ENCODE measurements at regions not wholly inside any gene's neighbourhood (a gene's known extent, or its start where the extent isn't known, plus 50 kb on each side); places are given as distances from the start of the nearest gene placed in this dataset.

DNA sequence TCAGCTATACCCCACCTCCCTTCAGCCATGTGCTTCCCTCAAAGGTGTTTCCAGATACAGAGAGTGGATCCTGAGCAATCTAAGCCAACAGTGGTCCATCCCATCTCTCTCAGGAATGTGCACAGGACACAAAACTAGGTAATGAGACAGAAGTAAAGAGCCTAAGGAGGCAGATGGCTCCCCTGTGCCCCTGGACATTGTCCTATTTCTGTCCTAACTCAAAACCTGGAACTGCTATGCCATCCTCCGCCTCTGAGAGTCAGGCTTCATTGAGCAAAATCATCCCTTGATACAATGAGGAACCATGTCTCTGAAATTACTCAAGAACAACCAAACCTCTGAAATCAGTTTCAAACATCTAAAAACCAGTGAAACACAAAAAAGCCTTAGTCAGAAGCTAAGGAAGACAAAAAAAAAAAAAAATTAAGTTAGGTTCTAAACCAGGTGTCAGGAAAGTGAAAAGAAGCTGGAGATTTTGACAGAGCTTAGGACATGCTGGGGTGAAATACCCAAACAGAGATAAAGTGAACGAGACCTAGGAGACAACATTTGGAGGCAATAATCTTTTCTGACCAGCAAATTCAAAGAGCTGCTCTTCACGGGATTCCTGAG is 200.3 kb upstream of the PLEKHG7 start:
- H3K4me3 ChIP-seq (ENCODE audit: low read length): no peak overlapping the region
- no peaks in the 10 kb centered on the region for H3K27me3 ChIP-seq (replicated peaks; ENCODE audit: insufficient read depth, low read length)
- H3K9me2 ChIP-seq (replicated peaks; ENCODE audit: insufficient read depth, low read length): no peaks in the 10 kb centered on the region
- peak overlapping the region; percentile 22 for H3K4me2 ChIP-seq (ENCODE audit: low read depth, low read length)
- no peaks in the 10 kb centered on the region for H3K9me3 ChIP-seq (replicated peaks; ENCODE audit: insufficient read depth, low read length)
- no peaks in the 10 kb centered on the region for H4K20me1 ChIP-seq (ENCODE audit: insufficient read depth, low read length)
- no peaks in the 10 kb centered on the region for H3K79me2 ChIP-seq (ENCODE audit: low read length)
- peak overlapping the region; percentile 15; the same call in 1 of the 2 replicates for H3K27ac ChIP-seq (ENCODE audit: low read length)
- H3K4me1 ChIP-seq (ENCODE audit: low read length): peaks cover 22% of the 10 kb centered on the region
- peak overlapping the region; percentile 63 for H2AFZ ChIP-seq (ENCODE audit: low read length)
- H3K9ac ChIP-seq (ENCODE audit: low read length): no peak overlapping the region
- TF ChIP-seq EZH2 (optimal IDR thresholded peaks at IDR 0.05; ENCODE audit: low read depth, low read length) (no peak), EZH2phosphoT487 (IDR thresholded peaks at IDR 0.05; ENCODE audit: low read length) (no peak)
- TF ChIP-seq, protein P1, sequence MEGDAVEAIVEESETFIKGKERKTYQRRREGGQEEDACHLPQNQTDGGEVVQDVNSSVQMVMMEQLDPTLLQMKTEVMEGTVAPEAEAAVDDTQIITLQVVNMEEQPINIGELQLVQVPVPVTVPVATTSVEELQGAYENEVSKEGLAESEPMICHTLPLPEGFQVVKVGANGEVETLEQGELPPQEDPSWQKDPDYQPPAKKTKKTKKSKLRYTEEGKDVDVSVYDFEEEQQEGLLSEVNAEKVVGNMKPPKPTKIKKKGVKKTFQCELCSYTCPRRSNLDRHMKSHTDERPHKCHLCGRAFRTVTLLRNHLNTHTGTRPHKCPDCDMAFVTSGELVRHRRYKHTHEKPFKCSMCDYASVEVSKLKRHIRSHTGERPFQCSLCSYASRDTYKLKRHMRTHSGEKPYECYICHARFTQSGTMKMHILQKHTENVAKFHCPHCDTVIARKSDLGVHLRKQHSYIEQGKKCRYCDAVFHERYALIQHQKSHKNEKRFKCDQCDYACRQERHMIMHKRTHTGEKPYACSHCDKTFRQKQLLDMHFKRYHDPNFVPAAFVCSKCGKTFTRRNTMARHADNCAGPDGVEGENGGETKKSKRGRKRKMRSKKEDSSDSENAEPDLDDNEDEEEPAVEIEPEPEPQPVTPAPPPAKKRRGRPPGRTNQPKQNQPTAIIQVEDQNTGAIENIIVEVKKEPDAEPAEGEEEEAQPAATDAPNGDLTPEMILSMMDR (IDR thresholded peaks at IDR 0.05; ENCODE audit: low read length): peak; percentile 60
- peaks cover 13% of the 10 kb centered on the region; the same call in 1 of the 2 replicates for H3F3A ChIP-seq (ENCODE audit: insufficient read depth, low read length)
- peak; percentile 50 for DNase-seq
- no peaks in the 10 kb centered on the region for H3K36me3 ChIP-seq (replicated peaks; ENCODE audit: insufficient read depth, low read length)

DNA sequence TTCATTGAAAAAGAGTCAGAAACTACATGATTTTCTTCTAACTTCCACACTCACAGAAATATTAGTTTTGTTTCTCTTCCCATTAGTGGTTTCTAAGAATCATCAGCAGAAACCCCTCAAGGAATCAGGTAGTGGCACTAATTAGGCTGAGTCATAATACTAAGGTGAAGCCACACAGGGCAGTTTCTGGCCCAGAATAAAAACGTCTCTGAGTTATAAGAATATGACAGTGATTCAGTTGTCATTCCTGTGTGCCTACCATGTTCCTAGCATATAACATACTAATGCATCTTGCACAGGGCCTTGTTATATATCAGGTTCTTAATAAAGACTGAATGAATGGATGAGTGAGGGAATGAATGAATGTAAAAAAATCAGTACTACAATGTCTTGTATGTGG is 206.0 kb upstream of the PLEKHG7 start:
- no peaks in the 10 kb centered on the region for H3K79me2 ChIP-seq (ENCODE audit: low read length)
- no peaks in the 10 kb centered on the region for H3K36me3 ChIP-seq (replicated peaks; ENCODE audit: insufficient read depth, low read length)
- peak overlapping the region; percentile 31; the same call in 1 of the 2 replicates for H3K27ac ChIP-seq (ENCODE audit: low read length)
- H3K9me2 ChIP-seq (replicated peaks; ENCODE audit: insufficient read depth, low read length): no peaks in the 10 kb centered on the region
- H3K4me2 ChIP-seq (ENCODE audit: low read depth, low read length): peak overlapping the region; percentile 8; the same call in 1 of the 2 replicates
- peaks cover 50% of the 10 kb centered on the region for H3K4me1 ChIP-seq (ENCODE audit: low read length)
- no peaks in the 10 kb centered on the region for H3K9me3 ChIP-seq (replicated peaks; ENCODE audit: insufficient read depth, low read length)
- H3K4me3 ChIP-seq (ENCODE audit: low read length): no peak overlapping the region
- H3K9ac ChIP-seq (ENCODE audit: low read length): no peak overlapping the region
- TF ChIP-seq EZH2phosphoT487 (IDR thresholded peaks at IDR 0.05; ENCODE audit: low read length) (no peak), EZH2 (optimal IDR thresholded peaks at IDR 0.05; ENCODE audit: low read depth, low read length) (no peak)
- TF ChIP-seq, protein P1 (IDR thresholded peaks at IDR 0.05; ENCODE audit: low read length): no peak
- peak; percentile 39 for DNase-seq
- no peak overlapping the region for H2AFZ ChIP-seq (ENCODE audit: low read length)
- H4K20me1 ChIP-seq (ENCODE audit: insufficient read depth, low read length): no peaks in the 10 kb centered on the region
- no peaks in the 10 kb centered on the region for H3K27me3 ChIP-seq (replicated peaks; ENCODE audit: insufficient read depth, low read length)
- H3F3A ChIP-seq (ENCODE audit: insufficient read depth, low read length): peaks cover 21% of the 10 kb centered on the region

DNA sequence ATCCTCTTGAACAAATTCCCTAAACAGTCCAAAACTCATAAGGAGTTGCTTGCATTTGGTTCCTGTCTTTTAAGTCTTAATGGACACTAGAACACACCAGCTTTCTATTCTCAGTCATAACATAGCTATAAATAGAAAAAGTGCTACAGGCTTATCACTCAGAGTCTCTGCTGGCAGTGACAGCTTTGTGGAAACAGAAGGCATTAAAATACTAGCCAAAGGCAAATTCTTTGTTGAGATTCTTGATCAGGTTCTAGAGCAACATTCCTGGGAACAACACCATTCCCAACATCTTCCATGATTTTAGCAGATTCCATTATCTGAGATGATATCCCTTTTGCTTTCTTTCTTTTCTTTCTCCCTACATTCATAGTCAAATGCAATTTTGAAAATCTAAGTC is 207.7 kb upstream of the PLEKHG7 start:
- no peaks in the 10 kb centered on the region for H3K36me3 ChIP-seq (replicated peaks; ENCODE audit: insufficient read depth, low read length)
- H3F3A ChIP-seq (ENCODE audit: insufficient read depth, low read length): peaks cover 21% of the 10 kb centered on the region
- peak overlapping the region; percentile 9; the same call in 1 of the 2 replicates for H3K4me2 ChIP-seq (ENCODE audit: low read depth, low read length)
- H3K27me3 ChIP-seq (replicated peaks; ENCODE audit: insufficient read depth, low read length): no peaks in the 10 kb centered on the region
- H3K79me2 ChIP-seq (ENCODE audit: low read length): no peaks in the 10 kb centered on the region
- peaks cover 54% of the 10 kb centered on the region for H3K4me1 ChIP-seq (ENCODE audit: low read length)
- no peak overlapping the region for H3K4me3 ChIP-seq (ENCODE audit: low read length)
- no peaks in the 10 kb centered on the region for H3K9me3 ChIP-seq (replicated peaks; ENCODE audit: insufficient read depth, low read length)
- H2AFZ ChIP-seq (ENCODE audit: low read length): no peak overlapping the region
- peak overlapping the region; percentile 1; the same call in 1 of the 2 replicates for H3K27ac ChIP-seq (ENCODE audit: low read length)
- no peaks in the 10 kb centered on the region for H3K9me2 ChIP-seq (replicated peaks; ENCODE audit: insufficient read depth, low read length)
- DNase-seq: peak; percentile 72
- TF ChIP-seq, protein P1 (IDR thresholded peaks at IDR 0.05; ENCODE audit: low read length): no peak
- no peak for TF ChIP-seq EZH2phosphoT487 (IDR thresholded peaks at IDR 0.05; ENCODE audit: low read length)
- H3K9ac ChIP-seq (ENCODE audit: low read length): no peak overlapping the region
- no peaks in the 10 kb centered on the region for H4K20me1 ChIP-seq (ENCODE audit: insufficient read depth, low read length)
